Activated CD8-positive, alpha-beta memory T cell treated with anti-CD3 and anti-CD28 coated beads for 48 hours (primary cell): ENCODE measurements at regions not wholly inside any gene's neighbourhood (a gene's known extent, or its start where the extent isn't known, plus 50 kb on each side); places are given as distances from the start of the nearest gene placed in this dataset.
"Not testable (repeated sequence)": the region's sequence is repeated elsewhere in the genome, so short reads cannot be mapped to it uniquely, and the experiment has no call there.

Source experiments
- DNase-seq, 3 experiments: peaks; one replicate each; pipeline ENCODE4 v3.0.0-alpha.2; 2020; ENCODE audit warnings: low read depth in 2 of 3, low spot score in 2 of 3

- DNase-seq, result no peak
Measured at GRCh38 chr1:245062741-245063305, 92.0 kb upstream of the KIF26B start.

DNA sequence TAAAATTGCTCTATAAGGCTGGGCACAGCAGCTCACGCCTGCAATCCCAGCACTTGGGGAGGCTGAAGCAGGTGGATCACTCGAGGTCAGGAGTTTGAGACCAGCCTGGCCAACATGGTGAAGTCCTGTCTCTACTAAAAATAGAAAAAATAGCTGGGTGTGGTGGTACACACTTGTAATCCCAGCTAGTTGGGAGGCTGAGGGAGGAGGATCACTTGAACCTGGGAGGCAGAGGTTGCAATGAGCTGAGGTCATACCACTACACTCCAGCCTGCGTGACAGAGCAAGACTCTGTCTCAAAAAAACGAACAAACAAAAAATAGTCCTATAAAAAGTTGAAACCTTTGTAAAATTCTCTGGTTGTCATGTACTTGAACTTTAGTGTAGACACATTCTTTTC lies 93.0 kb upstream of the KIF26B start:
- DNase-seq, result not testable (repeated sequence)

- no peak for DNase-seq
Measured at GRCh38 chr1:245060684-245061374, 94.0 kb upstream of the KIF26B start.

GRCh38 chr1:245059806-245060424 lies 94.9 kb upstream of the KIF26B start:
- no peak for DNase-seq

DNA sequence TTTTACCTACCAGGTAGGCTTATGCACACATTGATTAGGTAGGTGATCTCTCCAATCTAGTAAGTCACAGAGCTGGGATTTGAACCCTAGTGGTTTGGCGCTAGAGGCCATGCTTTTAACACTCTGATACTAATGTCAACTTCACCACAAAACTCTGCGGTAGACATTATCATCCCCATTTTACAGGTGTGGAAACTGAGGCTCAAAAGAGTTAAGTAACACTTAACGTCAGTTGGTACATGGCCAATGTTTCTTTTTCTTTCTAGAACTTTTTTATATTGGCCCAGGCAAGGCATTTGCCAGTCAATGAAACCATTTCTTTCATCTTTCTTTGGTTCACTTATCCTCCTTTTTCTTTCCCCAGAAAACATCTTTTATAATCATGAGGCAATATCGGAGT lies 95.9 kb upstream of the KIF26B start:
- DNase-seq, result no peak

GRCh38 chr1:245058436-245058835 lies 96.3 kb upstream of the KIF26B start:
- DNase-seq, result no peak

DNA sequence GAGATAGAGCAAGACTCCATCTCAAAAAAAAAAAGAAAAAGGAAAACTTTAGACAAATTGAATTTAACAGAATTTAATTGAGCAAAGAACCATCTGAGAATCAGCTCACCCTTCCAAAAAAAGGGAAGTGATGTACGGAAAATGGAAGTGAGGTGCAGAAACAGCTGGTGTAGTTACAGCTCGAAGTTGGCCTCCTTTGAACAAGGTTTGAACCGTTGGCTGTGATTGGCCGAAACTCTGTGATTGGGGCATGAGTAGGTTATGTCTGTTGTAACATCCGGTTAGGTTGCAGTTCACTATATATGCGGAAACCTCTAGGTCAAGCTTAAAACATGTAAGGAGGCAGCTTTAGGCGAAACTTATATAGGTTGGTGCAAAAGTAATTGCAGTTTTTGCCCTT lies 97.9 kb upstream of the KIF26B start:
- DNase-seq, result no peak

DNA sequence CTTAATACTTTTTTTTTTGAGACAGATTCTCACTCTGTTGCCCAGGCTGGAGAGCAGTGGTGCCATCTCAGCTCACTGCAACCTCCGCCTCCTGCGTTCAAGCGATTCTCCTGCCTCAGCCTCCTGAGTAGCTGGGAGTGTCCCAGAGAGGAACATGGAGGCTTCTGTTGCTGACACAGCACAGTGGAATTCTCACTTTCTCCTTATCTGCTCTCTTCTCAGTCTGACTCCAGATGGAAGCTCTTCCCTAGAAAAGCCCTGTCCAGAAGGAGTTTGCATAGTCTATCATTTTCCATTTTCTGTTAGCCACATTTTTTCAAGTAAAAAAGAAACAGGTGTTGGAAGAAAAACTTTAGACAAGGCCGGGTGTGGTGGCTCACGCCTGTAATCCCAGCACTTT lies 98.5 kb upstream of the KIF26B start:
- not testable (repeated sequence) for DNase-seq

GRCh38 chr1:245055752-245056151 lies 99.0 kb upstream of the KIF26B start:
- no peak for DNase-seq

- DNase-seq, result no peak
Measured at GRCh38 chr1:245054507-245055270, 100.1 kb upstream of the KIF26B start.

GRCh38 chr1:245054105-245054504 lies 100.7 kb upstream of the KIF26B start:
- DNase-seq, result no peak

GRCh38 chr1:245052258-245052657 lies 102.5 kb upstream of the KIF26B start:
- no peak for DNase-seq

- DNase-seq, result no peak
Measured at GRCh38 chr1:245051349-245052221, 103.2 kb upstream of the KIF26B start.

GRCh38 chr1:245046769-245047168 lies 108.0 kb upstream of the KIF26B start:
- no peak for DNase-seq

GRCh38 chr1:245046315-245046714 lies 108.5 kb upstream of the KIF26B start:
- DNase-seq, result no peak

- DNase-seq, result no peak
Measured at GRCh38 chr1:245045087-245045881, 109.5 kb upstream of the KIF26B start.

DNA sequence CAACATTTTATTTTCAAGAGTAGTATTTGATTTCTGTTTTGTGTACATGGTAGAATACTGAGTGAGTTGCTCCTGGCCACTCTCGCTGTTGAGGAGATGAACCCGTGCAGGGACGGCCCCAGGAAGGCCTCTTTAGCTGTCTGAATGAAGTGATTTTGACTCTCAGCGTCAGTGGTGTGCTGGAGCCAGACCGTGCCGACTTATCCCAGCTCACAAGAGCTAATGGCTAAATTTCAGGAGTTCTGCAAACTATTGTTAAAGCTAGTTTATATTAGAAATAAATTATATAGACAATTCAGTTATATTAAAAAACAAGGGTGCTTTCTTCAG lies 111.2 kb upstream of the KIF26B start:
- DNase-seq, result no peak

DNA sequence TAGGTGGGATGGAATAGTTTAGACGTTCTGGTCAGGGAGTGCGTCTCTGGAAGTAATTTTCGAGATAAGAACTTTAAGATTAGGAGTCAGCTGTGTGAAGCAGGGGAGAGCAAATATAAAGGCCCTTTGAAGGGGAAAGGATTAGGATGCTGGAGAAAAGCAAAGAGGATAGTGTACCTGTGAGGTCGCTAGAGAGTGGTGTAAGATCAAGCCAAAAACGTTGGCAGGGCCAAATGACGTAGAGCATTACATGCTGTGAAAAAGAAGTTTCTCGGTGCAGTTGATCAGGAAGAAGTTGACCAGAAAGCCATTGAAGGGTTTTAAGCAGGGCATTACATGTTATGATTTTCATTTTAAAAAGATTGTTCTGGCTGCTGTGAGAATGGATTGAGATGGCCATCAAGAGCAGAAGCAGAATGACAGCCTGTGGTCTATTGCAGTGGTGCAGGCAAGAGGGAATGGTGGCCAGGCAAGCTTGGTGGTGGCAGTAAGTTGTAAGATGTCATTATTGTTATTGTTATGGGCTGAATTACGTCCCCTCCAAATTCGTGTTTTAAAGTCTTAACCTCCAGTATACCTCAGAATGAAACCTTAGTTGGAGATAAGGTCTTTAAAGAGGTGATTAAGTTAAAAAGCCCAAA lies 113.6 kb upstream of the KIF26B start:
- DNase-seq, result no peak

DNA sequence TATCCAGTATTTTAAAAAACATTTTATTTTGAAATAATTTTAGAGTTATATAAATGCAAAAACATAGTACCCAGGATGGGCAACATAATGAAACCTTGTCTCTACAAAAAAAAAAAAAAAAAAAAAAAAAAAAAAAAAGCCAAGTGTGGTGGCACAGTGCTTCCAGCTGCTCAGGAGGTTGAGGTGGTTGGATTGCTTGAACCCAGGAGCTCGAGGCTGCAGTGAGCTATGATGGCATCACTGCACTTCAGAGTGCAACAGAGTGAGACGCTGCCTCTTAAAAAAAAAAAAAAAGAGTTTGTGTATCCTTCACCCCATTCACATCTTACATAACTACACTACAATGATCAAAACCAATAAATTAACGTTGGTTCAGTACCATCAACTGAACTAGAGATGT lies 115.6 kb upstream of the KIF26B start:
- DNase-seq, result no peak

- no peak for DNase-seq
Measured at GRCh38 chr1:245036102-245036501, 118.7 kb upstream of the KIF26B start.
